GM12878 (cell line): ENCODE measurements at regions not wholly inside any gene's neighbourhood (a gene's known extent, or its start where the extent isn't known, plus 50 kb on each side); places are given as distances from the start of the nearest gene placed in this dataset.

Experiments
- ATAC-seq: fragments of 200-7000 bp; cut with Tn5 transposase; 3 replicates; pipeline ENCODE4 v1.9.1; 2020; ENCODE audit warnings: mild to moderate bottlenecking, moderate library complexity
- BruUV-seq: library from RNA; stranded (reverse); fragments of 400-500 nt; replicated peaks from 2 replicates; lab custom pipeline; 2021; lab: Mats Ljungman, UMichigan
- CTCF ChIA-PET: fragments of 300-600 bp; sonication (Branson Sonifier 250); formaldehyde crosslinking; extraction: SDS; loops from one replicate; lab custom pipeline; 2021; ENCODE audit warnings: inconsistent platforms; lab: Yijun Ruan, JAX
- POLR2A ChIA-PET: fragments of 350-600 bp; formaldehyde crosslinking; extraction: SDS; loops from one replicate; lab custom pipeline; 2021; ENCODE audit warnings: inconsistent platforms; lab: Charles Lee
- RAD21 ChIA-PET: fragments of 300-600 bp; sonication (Branson Sonifier 250); formaldehyde crosslinking; loops from one replicate; lab custom pipeline; 2023; ENCODE audit warnings: antibody characterized with exemption; ENCODE audit not compliant: unreplicated experiment; lab: Charles Lee
- SMC1A ChIA-PET: fragments of 300-600 bp; sonication (Branson Sonifier 250); formaldehyde crosslinking; loops from one replicate; lab custom pipeline; 2023; ENCODE audit not compliant: unreplicated experiment, uncharacterized antibody; lab: Charles Lee
- DNase-seq: peaks from one replicate; pipeline ENCODE4 v3.0.0-alpha.2; 2011; ENCODE audit warnings: low read depth, low spot score
- FAIRE-seq: peaks from 3 replicates; lab custom pipeline; 2011; peaks lifted over from hg19 to GRCh38; lab: Jason Lieb, UNC
- H2AFZ ChIP-seq: 2 replicates; pipeline ENCODE4 v1.6.0; 2011; ENCODE audit warnings: low read depth, low read length, control low read depth; ENCODE audit not compliant: control insufficient read depth
- H3K27ac ChIP-seq: 2 replicates; pipeline ENCODE4 v1.5.1; 2011; ENCODE audit warnings: control low read depth; ENCODE audit not compliant: control insufficient read depth, insufficient read depth
- H3K27me3 ChIP-seq, 2 experiments: replicated peaks in 1 of 2; 2 replicates each; pipeline versions ENCODE4 v1.6.0 to v1.6.1; 2011; ENCODE audit warnings: low read length in 1 of 2; ENCODE audit not compliant: control insufficient read depth in 2 of 2, insufficient read depth in 2 of 2
- H3K36me3 ChIP-seq, 2 experiments: 2 replicates each; pipeline ENCODE4 v1.5.1; 2011; ENCODE audit warnings: low read length in 1 of 2; ENCODE audit not compliant: control insufficient read depth in 2 of 2, insufficient read depth in 2 of 2
- H3K4me1 ChIP-seq: 2 replicates; pipeline ENCODE4 v1.6.1; 2011; ENCODE audit warnings: mild to moderate bottlenecking, low read length, moderate library complexity, mixed read lengths; ENCODE audit not compliant: control insufficient read depth, insufficient read depth
- H3K4me2 ChIP-seq: 2 replicates; pipeline ENCODE4 v1.6.0; 2011; ENCODE audit warnings: control low read depth; ENCODE audit not compliant: control insufficient read depth, insufficient read depth
- H3K4me3 ChIP-seq: fragments of 200-600 bp; sonication (generic); 2 replicates; pipeline ENCODE4 v1.5.1; 2016
- H3K79me2 ChIP-seq: 2 replicates; pipeline ENCODE4 v1.6.0; 2011; ENCODE audit warnings: low read length; ENCODE audit not compliant: control insufficient read depth, insufficient read depth
- H3K9ac ChIP-seq: 2 replicates; pipeline ENCODE4 v1.8.0; 2011; ENCODE audit warnings: low read length, control low read depth, mixed read lengths; ENCODE audit not compliant: control insufficient read depth, insufficient read depth
- H3K9me3 ChIP-seq: replicated peaks from 3 replicates; pipeline ENCODE4 v1.5.1; 2011; ENCODE audit warnings: mild to moderate bottlenecking, low read length; ENCODE audit not compliant: control insufficient read depth, insufficient read depth
- H4K20me1 ChIP-seq: 2 replicates; pipeline ENCODE4 v1.6.0; 2011; ENCODE audit not compliant: control insufficient read depth, insufficient read depth
- ATF7 ChIP-seq: fragments of 450-650 bp; IDR thresholded peaks from 2 replicates; pipeline ENCODE4 v1.6.1; 2016; ENCODE audit warnings: low read depth, mild to moderate bottlenecking
- CBX3 ChIP-seq: fragments of 200-600 bp; sonication (generic); IDR thresholded peaks from 2 replicates; pipeline ENCODE4 v1.6.1; 2016; ENCODE audit warnings: low read depth, borderline replicate concordance
- CREM ChIP-seq: IDR thresholded peaks from 2 replicates; pipeline ENCODE4 v1.6.1; 2014; ENCODE audit warnings: antibody characterized with exemption, low read depth
- EED ChIP-seq: sonication (generic); IDR thresholded peaks from 2 replicates; pipeline ENCODE4 v1.6.1; 2016; ENCODE audit warnings: antibody characterized with exemption, low read depth
- HDAC2 ChIP-seq: fragments of 200-600 bp; sonication (generic); IDR thresholded peaks from 2 replicates; pipeline ENCODE4 v1.6.1; 2017
- NRF1 ChIP-seq: conservative IDR thresholded peaks from 2 replicates; pipeline ENCODE4 v1.6.1; 2011; ENCODE audit warnings: mild to moderate bottlenecking, low read depth, low read length, improper control_type of control experiment
- PAX8 ChIP-seq: fragments of 450-650 bp; IDR thresholded peaks from 2 replicates; pipeline ENCODE4 v1.6.1; 2017; ENCODE audit warnings: mild to moderate bottlenecking, moderate library complexity
- PML ChIP-seq: IDR thresholded peaks from 2 replicates; pipeline ENCODE4 v1.6.1; 2012; ENCODE audit warnings: low read length, inconsistent platforms
- RAD51 ChIP-seq: fragments of 450-650 bp; IDR thresholded peaks from 2 replicates; pipeline ENCODE4 v1.6.1; 2016; ENCODE audit warnings: moderate library complexity, mild to moderate bottlenecking, inconsistent platforms
- TBL1XR1 ChIP-seq: IDR thresholded peaks from 2 replicates; pipeline ENCODE4 v1.6.1; 2012; ENCODE audit warnings: low read depth, low read length, improper control_type of control experiment
- YY1 ChIP-seq: IDR thresholded peaks from 2 replicates; pipeline ENCODE4 v1.6.1; 2011; ENCODE audit warnings: low read depth, mild to moderate bottlenecking, low read length
- WGBS: methylation state at CpG from one replicate; pipeline ENCODE4 v1.1.6; 2016; ENCODE audit warnings: low lambda C conversion rate; ENCODE audit not compliant: insufficient replicate concordance, insufficient coverage; ENCODE audit errors: missing lambda C conversion rate; 5-methylcytosine and 5-hydroxymethylcytosine counted together
- in situ Hi-C: fragments of 300-500 bp; cut with MboI; formaldehyde crosslinking; loops from 9 replicates; pipeline ENCODE4 v1.14.3; 2018; ENCODE audit warnings: mixed read lengths
- intact Hi-C: fragments of 100-400 bp; cut with micrococcal nuclease; formaldehyde crosslinking; loops from one replicate; pipeline ENCODE4 v1.14.2; 2022; ENCODE audit not compliant: unreplicated experiment

DNA sequence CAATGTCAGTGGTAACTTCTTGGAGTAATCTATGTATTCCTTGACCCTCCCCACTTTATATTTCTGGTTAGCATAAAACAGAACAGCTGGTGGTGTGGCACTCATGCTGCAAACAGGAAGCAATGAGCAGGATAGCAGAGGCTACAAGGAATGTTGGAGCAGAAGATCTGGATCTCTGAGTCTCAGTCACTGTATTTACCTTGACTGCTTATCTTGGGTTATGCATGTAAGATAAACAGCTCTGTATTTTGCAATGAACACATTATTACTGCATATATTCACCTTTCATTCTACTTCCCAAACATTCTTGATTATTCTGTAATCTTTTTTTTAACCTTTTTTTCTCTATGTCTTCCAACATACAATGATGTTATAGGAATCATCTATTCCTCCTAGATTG lies 977.9 kb upstream of the CNTNAP5 start:
- BruUV-seq = no TSS peak
- ChIA-PET RAD21 (no interaction called here), POLR2A (no interaction called here), SMC1A (interaction anchor here (0.9 to 1.3 kb wide), 5 partner anchors 9 to 107 kb away, joined by 3 to 5 read pairs (median 3); no protein-coding TSS in a partner anchor), CTCF (no interaction called here)
- Histone ChIP-seq H4K20me1 (no peaks in the 10 kb centered on the region), H2AFZ (no peak overlapping the region), H3K4me3 (no peak overlapping the region), H3K9me3 (no peaks in the 10 kb centered on the region), H3K4me1 (no peaks in the 10 kb centered on the region), H3K27ac (no peak overlapping the region), H3K4me2 (no peak overlapping the region), H3K36me3 (no peaks in the 10 kb centered on the region), H3K27me3 (no peaks in the 10 kb centered on the region), H3K79me2 (no peaks in the 10 kb centered on the region), H3K9ac (no peak overlapping the region)
- ATAC-seq (no peak), DNase-seq (no peak), FAIRE-seq (no peak)
- intact Hi-C loops = no loop called here
- in situ Hi-C loops = no loop called here
- TF ChIP-seq RAD51 (no peak), CREM (no peak), PAX8 (no peak), EED (no peak), PML (no peak), NRF1 (no peak), YY1 (no peak), CBX3 (no peak)

DNA sequence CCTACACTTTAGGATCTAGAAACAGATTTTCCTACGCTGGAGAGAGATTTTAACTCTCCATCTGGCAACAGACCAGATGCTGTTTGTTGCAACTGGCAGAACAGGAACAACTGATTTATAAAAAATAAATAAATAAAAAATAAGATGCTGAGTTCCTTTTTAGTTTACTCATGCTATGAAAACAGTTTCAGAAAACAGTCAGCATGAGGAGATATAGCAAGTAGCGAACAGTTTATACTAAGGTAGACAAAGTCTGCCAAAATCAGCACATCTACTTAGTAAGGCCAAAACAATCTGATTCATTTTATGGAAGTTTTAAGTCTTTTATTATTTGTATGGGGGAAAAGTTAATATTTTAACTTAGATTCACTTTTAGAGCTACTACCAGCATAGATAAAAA lies 974.0 kb upstream of the CNTNAP5 start:
- POLR2A ChIA-PET = interaction anchor here (0.5 kb wide), 1 partner anchor 1295 kb away, joined by 3 read pairs; no protein-coding TSS in a partner anchor
- no peak overlapping the region for H3K9ac ChIP-seq
- H3K4me2 ChIP-seq = no peak overlapping the region
- H3K36me3 ChIP-seq = no peaks in the 10 kb centered on the region
- SMC1A ChIA-PET = interaction anchor here (0.7 kb wide), 1 partner anchor 795 kb away, joined by 3 read pairs; no protein-coding TSS in a partner anchor
- intact Hi-C loops = no loop called here
- DNase-seq (no peak), ATAC-seq (no peak), FAIRE-seq (no peak)
- BruUV-seq = no TSS peak
- no peaks in the 10 kb centered on the region for H3K79me2 ChIP-seq
- in situ Hi-C loops = no loop called here
- H3K27me3 ChIP-seq = no peaks in the 10 kb centered on the region
- 31% methylated on average over 2 of the region's 2 CpGs for WGBS
- CTCF ChIA-PET = no interaction called here
- no peak overlapping the region for H3K4me3 ChIP-seq
- no peak for TF ChIP-seq HDAC2
- no peak for TF ChIP-seq TBL1XR1
- no peak for TF ChIP-seq ATF7
- H3K27ac ChIP-seq = no peak overlapping the region
- no peaks in the 10 kb centered on the region for H3K4me1 ChIP-seq
- H3K9me3 ChIP-seq = no peaks in the 10 kb centered on the region
- H4K20me1 ChIP-seq = no peaks in the 10 kb centered on the region
- RAD21 ChIA-PET = no interaction called here
- no peak overlapping the region for H2AFZ ChIP-seq
